ENCODE measurements at regions not wholly inside any gene's neighbourhood (a gene's known extent, or its start where the extent isn't known, plus 50 kb on each side); places are given as distances from the start of the nearest gene placed in this dataset.

DNA sequence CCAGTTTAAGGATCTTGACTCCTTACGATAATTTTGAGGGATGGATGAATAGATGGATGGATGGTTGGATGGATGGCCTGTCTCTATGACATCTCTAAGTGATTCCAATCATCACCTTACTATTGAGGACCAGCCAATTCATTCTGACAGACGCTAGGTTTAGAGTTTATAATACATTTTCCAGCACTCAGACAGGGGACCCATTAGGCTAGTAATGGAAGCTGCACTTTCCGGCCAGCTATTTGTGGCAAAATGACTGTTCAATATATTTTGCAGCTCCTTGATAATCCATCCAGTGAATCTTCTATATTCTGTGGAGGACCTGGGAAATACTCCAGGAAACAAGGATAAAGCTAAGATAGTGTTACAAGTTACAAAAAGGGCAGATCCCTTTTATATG, 262.9 kb downstream of the TDRD15 start:
- H3K4me1 ChIP-seq (ENCODE audit: control insufficient read depth, insufficient read depth, low read length, poor library complexity, severe bottlenecking): no peaks in the 10 kb centered on the region
- H3K4me3 ChIP-seq (ENCODE audit: extremely low read depth, insufficient read depth, low read length, poor library complexity, severe bottlenecking): no peak overlapping the region
- H3K27ac ChIP-seq (ENCODE audit: low read depth, low read length, severe bottlenecking): no peak overlapping the region
- no peaks in the 10 kb centered on the region for H3K9me3 ChIP-seq (ENCODE audit: control insufficient read depth, low read length)
- 100% methylated on average over 2 of the region's 3 CpGs for WGBS, 2 experiments (ENCODE audit: insufficient coverage in 2 of 2)
- no peaks in the 10 kb centered on the region for H3K36me3 ChIP-seq (ENCODE audit: control insufficient read depth, insufficient read depth, low read length)

DNA sequence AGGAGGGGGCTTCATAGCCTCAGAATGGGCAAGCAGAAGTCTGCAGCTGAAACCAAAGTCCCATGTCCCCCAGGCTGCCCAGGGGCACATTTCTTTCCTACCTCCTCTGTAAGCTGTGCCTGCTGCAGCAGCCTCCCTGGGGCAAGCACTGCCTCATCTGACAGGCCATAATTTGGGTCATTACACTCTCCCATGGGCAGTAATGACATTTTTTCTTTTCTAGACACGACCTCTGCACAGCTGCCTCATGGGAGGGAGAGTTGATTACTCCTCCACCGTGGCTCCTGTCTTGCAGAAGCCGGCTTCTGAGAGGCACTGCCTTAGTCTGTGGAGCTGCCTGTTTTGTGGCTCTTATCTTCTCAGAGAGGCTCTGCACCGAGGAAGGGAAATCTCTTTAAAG, 268.9 kb downstream of the TDRD15 start:
- Histone ChIP-seq H3K9me3 (ENCODE audit: control insufficient read depth, low read length) (no peaks in the 10 kb centered on the region), H3K27ac (ENCODE audit: low read depth, low read length, severe bottlenecking) (peak overlapping the region; percentile 67), H3K4me3 (ENCODE audit: extremely low read depth, insufficient read depth, low read length, poor library complexity, severe bottlenecking) (no peak overlapping the region), H3K4me1 (ENCODE audit: control insufficient read depth, insufficient read depth, low read length, poor library complexity, severe bottlenecking) (peaks cover 5% of the 10 kb centered on the region), H3K36me3 (ENCODE audit: control insufficient read depth, insufficient read depth, low read length) (no peaks in the 10 kb centered on the region)
- WGBS, 2 experiments (ENCODE audit: insufficient coverage in 2 of 2): 72% methylated on average over 3 of the region's 4 CpGs; no CpG with 5 or more reads in 1 of the 2 experiments

DNA sequence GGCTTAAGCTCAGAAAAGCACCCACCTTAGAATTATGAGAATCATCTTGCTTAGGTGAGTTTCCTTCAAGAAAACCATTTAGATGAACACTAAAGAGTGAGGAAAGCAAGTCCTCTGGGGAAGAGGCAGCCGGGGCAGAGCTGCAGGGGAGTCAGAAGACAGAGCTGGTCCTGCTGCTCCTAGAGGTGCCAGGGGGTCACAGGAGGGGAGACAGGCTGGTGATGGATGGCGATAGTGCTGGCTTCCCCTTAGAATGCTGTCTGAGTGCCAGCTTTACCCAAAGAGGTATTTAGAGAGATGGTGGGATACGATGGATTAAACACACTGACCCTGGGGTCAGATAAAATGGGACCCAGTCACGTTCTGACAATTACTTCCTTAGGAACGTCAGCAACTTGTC, 269.4 kb downstream of the TDRD15 start:
- H3K27ac ChIP-seq (ENCODE audit: low read depth, low read length, severe bottlenecking): peak overlapping the region; percentile 67
- H3K9me3 ChIP-seq (ENCODE audit: control insufficient read depth, low read length): no peaks in the 10 kb centered on the region
- peaks cover 5% of the 10 kb centered on the region for H3K4me1 ChIP-seq (ENCODE audit: control insufficient read depth, insufficient read depth, low read length, poor library complexity, severe bottlenecking)
- H3K36me3 ChIP-seq (ENCODE audit: control insufficient read depth, insufficient read depth, low read length): no peaks in the 10 kb centered on the region
- no peak overlapping the region for H3K4me3 ChIP-seq (ENCODE audit: extremely low read depth, insufficient read depth, low read length, poor library complexity, severe bottlenecking)
- 76 to 77% methylated on average over 5 of the region's 5 CpGs for WGBS, 2 experiments (ENCODE audit: insufficient coverage in 2 of 2)

DNA sequence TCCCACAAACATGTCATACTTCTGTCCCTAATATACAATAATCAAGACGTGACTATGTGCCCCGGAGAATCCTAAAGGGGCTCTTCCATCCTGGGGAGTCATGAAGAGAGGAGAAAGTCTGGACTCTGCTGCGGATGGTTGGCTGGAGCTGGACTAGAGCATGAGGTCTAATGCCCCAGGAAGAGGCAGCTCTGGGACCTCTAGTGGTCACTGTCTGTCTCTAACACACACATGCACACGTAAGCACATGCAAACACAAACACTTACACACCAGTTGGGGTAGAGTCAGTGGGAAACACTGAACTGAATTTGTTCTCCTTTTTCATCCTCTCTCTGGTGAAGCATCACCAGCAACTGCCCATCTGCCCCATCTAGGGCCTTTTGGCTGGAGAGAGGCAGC, 271.6 kb downstream of the TDRD15 start:
- H3K9me3 ChIP-seq (ENCODE audit: control insufficient read depth, low read length): no peaks in the 10 kb centered on the region
- H3K27ac ChIP-seq (ENCODE audit: low read depth, low read length, severe bottlenecking): no peak overlapping the region
- H3K36me3 ChIP-seq (ENCODE audit: control insufficient read depth, insufficient read depth, low read length): no peaks in the 10 kb centered on the region
- H3K4me3 ChIP-seq (ENCODE audit: extremely low read depth, insufficient read depth, low read length, poor library complexity, severe bottlenecking): no peak overlapping the region
- peaks cover 5% of the 10 kb centered on the region for H3K4me1 ChIP-seq (ENCODE audit: control insufficient read depth, insufficient read depth, low read length, poor library complexity, severe bottlenecking)
- 89% methylated on average over 3 of the region's 4 CpGs; no CpG with 5 or more reads in 1 of the 2 experiments for WGBS, 2 experiments (ENCODE audit: insufficient coverage in 2 of 2)

DNA sequence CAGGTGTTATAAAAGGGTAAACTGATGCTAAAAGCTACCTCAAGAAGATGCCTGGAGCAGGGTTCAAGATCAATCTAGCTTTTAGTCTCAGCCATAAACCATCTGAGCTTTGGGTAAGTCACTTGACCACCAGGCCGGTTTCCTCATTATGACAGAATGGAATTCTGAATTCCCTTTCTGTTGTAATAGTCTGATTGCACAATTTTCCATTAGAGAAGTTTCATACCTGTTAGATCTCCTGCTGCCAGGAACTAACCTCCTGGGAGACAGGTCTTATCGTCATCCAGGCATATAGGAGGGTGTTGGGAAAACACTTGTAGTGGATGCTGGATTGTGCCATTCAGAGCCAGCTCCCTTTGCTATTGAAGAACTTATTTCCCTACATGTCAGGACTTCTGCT, 272.5 kb downstream of the TDRD15 start:
- Histone ChIP-seq H3K36me3 (ENCODE audit: control insufficient read depth, insufficient read depth, low read length) (no peaks in the 10 kb centered on the region), H3K27ac (ENCODE audit: low read depth, low read length, severe bottlenecking) (no peak overlapping the region), H3K4me1 (ENCODE audit: control insufficient read depth, insufficient read depth, low read length, poor library complexity, severe bottlenecking) (peaks cover 5% of the 10 kb centered on the region), H3K4me3 (ENCODE audit: extremely low read depth, insufficient read depth, low read length, poor library complexity, severe bottlenecking) (no peak overlapping the region), H3K9me3 (ENCODE audit: control insufficient read depth, low read length) (no peaks in the 10 kb centered on the region)
- WGBS, 2 experiments (ENCODE audit: insufficient coverage in 2 of 2): 67% methylated on average over 1 of the region's 2 CpGs; no CpG with 5 or more reads in 1 of the 2 experiments

DNA sequence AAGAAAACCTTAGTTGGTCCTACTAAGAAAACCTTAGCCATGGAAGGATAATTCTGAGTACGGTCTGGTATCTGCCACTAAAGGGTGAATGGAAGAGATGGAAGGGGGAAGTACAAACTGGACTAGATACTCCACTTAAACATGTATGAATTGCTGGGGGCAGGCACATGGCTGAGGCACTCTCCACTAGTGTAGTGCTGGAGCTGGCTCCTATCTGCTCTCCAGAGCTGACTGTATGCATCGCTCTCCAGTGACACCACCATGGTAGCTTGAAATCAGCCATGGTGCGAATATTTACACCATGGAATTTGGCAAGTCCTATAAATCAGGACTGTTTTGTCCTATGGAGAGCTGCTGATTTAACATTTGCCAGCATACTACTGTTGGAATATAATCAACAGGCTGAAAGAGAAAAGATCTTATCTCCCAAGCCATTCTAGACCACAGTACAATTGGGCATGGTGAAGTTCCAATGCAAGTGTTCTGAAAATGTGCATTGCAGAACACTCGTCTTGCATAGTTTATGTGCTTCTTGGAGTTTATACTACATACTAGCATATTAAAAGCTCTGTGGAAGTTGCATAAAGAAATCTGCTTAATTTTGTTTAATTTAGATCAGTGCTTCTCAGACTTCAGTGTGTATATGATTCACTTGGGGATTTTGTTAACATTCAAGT, 277.4 kb downstream of the TDRD15 start:
- Histone ChIP-seq H3K9me3 (ENCODE audit: control insufficient read depth, low read length) (no peaks in the 10 kb centered on the region), H3K4me3 (ENCODE audit: extremely low read depth, insufficient read depth, low read length, poor library complexity, severe bottlenecking) (no peak overlapping the region), H3K27ac (ENCODE audit: low read depth, low read length, severe bottlenecking) (no peak overlapping the region), H3K36me3 (ENCODE audit: control insufficient read depth, insufficient read depth, low read length) (no peaks in the 10 kb centered on the region), H3K4me1 (ENCODE audit: control insufficient read depth, insufficient read depth, low read length, poor library complexity, severe bottlenecking) (no peaks in the 10 kb centered on the region)
- WGBS, 2 experiments (ENCODE audit: insufficient coverage in 2 of 2): 92 to 100% methylated on average over 1 to 3 of the region's 4 CpGs

DNA sequence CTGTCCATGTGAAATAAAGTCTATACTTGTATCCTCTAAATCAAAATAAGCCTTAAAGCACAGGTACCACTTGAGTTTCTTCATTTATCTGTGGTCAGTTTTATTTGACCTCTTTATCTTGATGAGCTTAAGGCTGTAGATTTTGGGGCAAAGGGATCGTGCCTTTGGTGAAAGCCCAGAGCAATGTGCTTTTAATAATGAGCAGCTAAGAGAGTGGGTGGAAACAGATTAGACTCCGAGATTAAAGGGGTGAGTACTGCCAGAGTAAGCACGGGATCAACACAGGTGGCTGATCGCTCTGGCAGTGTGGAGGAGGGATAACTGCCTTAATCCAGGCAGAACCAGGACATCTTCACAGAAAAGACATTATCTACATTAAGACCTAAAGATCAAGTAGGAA, 280.4 kb downstream of the TDRD15 start:
- H3K4me1 ChIP-seq (ENCODE audit: control insufficient read depth, insufficient read depth, low read length, poor library complexity, severe bottlenecking): no peaks in the 10 kb centered on the region
- 86 to 94% methylated on average over 2 of the region's 4 CpGs for WGBS, 2 experiments (ENCODE audit: insufficient coverage in 2 of 2)
- H3K27ac ChIP-seq (ENCODE audit: low read depth, low read length, severe bottlenecking): no peak overlapping the region
- H3K4me3 ChIP-seq (ENCODE audit: extremely low read depth, insufficient read depth, low read length, poor library complexity, severe bottlenecking): no peak overlapping the region
- H3K9me3 ChIP-seq (ENCODE audit: control insufficient read depth, low read length): no peaks in the 10 kb centered on the region
- no peaks in the 10 kb centered on the region for H3K36me3 ChIP-seq (ENCODE audit: control insufficient read depth, insufficient read depth, low read length)

DNA sequence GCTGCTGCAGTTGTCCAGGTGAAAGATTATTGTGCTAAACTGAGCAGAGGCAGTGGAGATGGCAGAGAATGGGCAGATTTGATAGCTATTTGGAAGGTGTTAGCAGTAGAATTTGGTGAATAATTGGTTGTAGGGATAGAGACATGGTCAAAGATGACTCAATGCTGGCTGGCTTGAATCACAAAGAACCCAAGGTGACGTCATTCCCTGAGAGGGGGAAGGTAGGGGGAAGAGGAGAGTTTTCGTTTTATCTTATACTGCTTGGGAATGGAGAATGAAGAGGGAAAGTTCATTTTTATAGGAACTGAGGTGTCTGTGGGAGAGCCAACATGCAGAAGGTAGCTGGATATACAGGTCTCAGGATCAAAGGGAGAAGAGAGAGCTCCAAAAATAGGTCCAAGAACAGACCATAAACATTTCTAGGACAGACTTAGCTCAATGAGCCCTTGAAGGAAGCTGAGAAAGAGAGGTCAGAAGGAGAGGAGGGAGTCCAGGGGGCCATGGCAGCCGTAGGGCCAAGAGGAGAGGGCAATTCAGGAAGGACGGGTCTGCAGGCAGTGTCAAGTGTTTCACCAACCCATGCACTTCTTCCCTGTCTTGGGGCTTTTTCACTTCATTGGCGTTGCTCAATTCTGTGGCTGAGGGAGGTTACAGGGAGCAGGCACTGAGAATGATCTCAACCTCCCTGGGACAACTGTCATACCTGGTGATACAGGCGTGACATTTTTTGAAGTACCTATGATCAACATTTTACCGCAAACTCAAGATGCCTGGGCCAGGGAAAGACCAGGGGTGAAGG, 281.3 kb downstream of the TDRD15 start:
- Histone ChIP-seq H3K36me3 (ENCODE audit: control insufficient read depth, insufficient read depth, low read length) (no peaks in the 10 kb centered on the region), H3K4me3 (ENCODE audit: extremely low read depth, insufficient read depth, low read length, poor library complexity, severe bottlenecking) (no peak overlapping the region), H3K4me1 (ENCODE audit: control insufficient read depth, insufficient read depth, low read length, poor library complexity, severe bottlenecking) (no peaks in the 10 kb centered on the region), H3K9me3 (ENCODE audit: control insufficient read depth, low read length) (no peaks in the 10 kb centered on the region), H3K27ac (ENCODE audit: low read depth, low read length, severe bottlenecking) (no peak overlapping the region)
- 66 to 77% methylated on average over 2 to 5 of the region's 7 CpGs for WGBS, 2 experiments (ENCODE audit: insufficient coverage in 2 of 2)

DNA sequence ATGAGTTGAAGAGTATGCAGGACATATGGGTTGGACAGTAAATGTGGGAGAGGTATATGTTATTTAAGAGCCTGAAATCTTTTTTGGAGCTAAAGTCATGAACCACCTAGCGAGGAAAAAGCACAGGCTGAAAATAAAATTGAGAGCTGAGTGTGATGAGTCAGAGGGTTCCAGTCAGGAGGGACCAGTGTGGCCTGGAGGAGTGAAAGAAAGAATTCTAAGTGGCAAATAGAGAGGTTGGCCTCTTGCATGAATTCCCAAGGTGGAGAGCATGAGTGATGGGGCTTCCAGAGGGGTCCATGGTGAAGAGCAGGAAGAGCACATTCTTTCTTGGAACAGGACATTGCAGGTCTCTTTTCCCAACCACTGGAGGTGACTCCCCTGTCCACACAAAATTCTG, 282.6 kb downstream of the TDRD15 start:
- H3K36me3 ChIP-seq (ENCODE audit: control insufficient read depth, insufficient read depth, low read length): no peaks in the 10 kb centered on the region
- no peaks in the 10 kb centered on the region for H3K4me1 ChIP-seq (ENCODE audit: control insufficient read depth, insufficient read depth, low read length, poor library complexity, severe bottlenecking)
- H3K9me3 ChIP-seq (ENCODE audit: control insufficient read depth, low read length): no peaks in the 10 kb centered on the region
- 71 to 100% methylated on average over 1 of the region's 1 CpG for WGBS, 2 experiments (ENCODE audit: insufficient coverage in 2 of 2)
- H3K4me3 ChIP-seq (ENCODE audit: extremely low read depth, insufficient read depth, low read length, poor library complexity, severe bottlenecking): no peak overlapping the region
- H3K27ac ChIP-seq (ENCODE audit: low read depth, low read length, severe bottlenecking): no peak overlapping the region

DNA sequence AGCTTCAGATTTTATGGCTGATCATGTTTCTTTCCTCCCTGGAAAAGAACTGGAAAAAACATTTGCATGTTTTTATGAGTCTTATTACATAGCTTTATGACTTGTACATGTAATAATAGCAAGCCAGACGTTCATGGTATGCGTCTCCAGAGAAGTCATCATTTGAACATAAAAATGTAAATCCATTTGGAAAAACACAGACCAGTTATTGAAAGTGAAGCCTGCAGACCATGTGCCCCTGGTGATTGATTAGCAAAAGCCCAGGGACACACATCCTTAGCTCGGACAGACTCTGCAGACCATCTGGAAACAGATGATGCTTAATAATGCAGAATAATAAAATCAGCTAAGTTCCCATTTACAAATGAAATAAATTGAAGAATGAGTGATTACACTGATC, 283.1 kb downstream of the TDRD15 start:
- Histone ChIP-seq H3K36me3 (ENCODE audit: control insufficient read depth, insufficient read depth, low read length) (no peaks in the 10 kb centered on the region), H3K27ac (ENCODE audit: low read depth, low read length, severe bottlenecking) (no peak overlapping the region), H3K4me3 (ENCODE audit: extremely low read depth, insufficient read depth, low read length, poor library complexity, severe bottlenecking) (no peak overlapping the region), H3K9me3 (ENCODE audit: control insufficient read depth, low read length) (no peaks in the 10 kb centered on the region), H3K4me1 (ENCODE audit: control insufficient read depth, insufficient read depth, low read length, poor library complexity, severe bottlenecking) (no peaks in the 10 kb centered on the region)
- WGBS, 2 experiments (ENCODE audit: insufficient coverage in 2 of 2): 93% methylated on average over 2 of the region's 3 CpGs; no CpG with 5 or more reads in 1 of the 2 experiments

DNA sequence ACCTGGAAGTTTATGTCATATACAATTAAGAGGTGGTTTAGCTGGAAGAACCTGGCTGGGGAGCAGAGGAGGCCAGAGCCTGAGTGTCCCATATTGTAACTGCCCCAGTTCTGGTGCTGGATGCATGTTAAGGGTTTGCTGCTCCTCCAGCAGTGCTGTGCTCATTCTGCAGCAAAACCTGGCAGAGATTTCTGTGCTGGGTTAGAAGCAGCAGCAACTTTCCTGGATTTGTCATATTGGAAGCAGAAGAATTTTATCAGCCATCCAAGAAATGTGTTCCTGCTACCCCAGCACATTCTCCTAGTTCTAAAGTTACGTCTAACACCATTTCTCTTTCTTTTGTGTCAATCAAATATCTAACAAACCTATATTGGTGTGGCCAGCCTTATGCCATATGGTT, 284.1 kb downstream of the TDRD15 start:
- Histone ChIP-seq H3K4me1 (ENCODE audit: control insufficient read depth, insufficient read depth, low read length, poor library complexity, severe bottlenecking) (no peaks in the 10 kb centered on the region), H3K36me3 (ENCODE audit: control insufficient read depth, insufficient read depth, low read length) (no peaks in the 10 kb centered on the region), H3K9me3 (ENCODE audit: control insufficient read depth, low read length) (no peaks in the 10 kb centered on the region), H3K27ac (ENCODE audit: low read depth, low read length, severe bottlenecking) (no peak overlapping the region), H3K4me3 (ENCODE audit: extremely low read depth, insufficient read depth, low read length, poor library complexity, severe bottlenecking) (no peak overlapping the region)
- 86 to 100% methylated on average over 1 of the region's 1 CpG for WGBS, 2 experiments (ENCODE audit: insufficient coverage in 2 of 2)
